Activated naive CD8-positive, alpha-beta T cell (primary cell): ENCODE measurements at regions not wholly inside any gene's neighbourhood (a gene's known extent, or its start where the extent isn't known, plus 50 kb on each side); places are given as distances from the start of the nearest gene placed in this dataset.
A peak's percentile ranks its signal among the peaks of the same experiment; 100 is the strongest.

Experiments
- H3K27ac Mint-ChIP-seq: one replicate; pipeline ENCODE4 v1.8.0; 2021; ENCODE audit warnings: mixed read lengths
- H3K27me3 Mint-ChIP-seq: one replicate; pipeline ENCODE4 v1.8.0; 2021; ENCODE audit warnings: mixed read lengths
- H3K36me3 Mint-ChIP-seq: one replicate; pipeline ENCODE4 v1.8.0; 2021; ENCODE audit warnings: mixed read lengths
- H3K4me1 Mint-ChIP-seq: one replicate; pipeline ENCODE4 v1.8.0; 2021; ENCODE audit warnings: low read depth, mixed read lengths
- H3K4me3 Mint-ChIP-seq: one replicate; pipeline ENCODE4 v1.8.0; 2021; ENCODE audit warnings: mild to moderate bottlenecking, mixed read lengths
- H3K9me3 Mint-ChIP-seq: one replicate; pipeline ENCODE4 v1.8.0; 2021; ENCODE audit warnings: low read depth, mixed read lengths

GRCh38 chr5:171597946-171598640 lies 178.6 kb downstream of the FGF18 start:
- Mint-ChIP-seq H3K27me3 (peaks cover 8% of the 10 kb centered on the region), H3K9me3 (no peaks in the 10 kb centered on the region), H3K36me3 (no peaks in the 10 kb centered on the region), H3K4me1 (peaks cover 14% of the 10 kb centered on the region), H3K4me3 (no peak overlapping the region), H3K27ac (no peak overlapping the region)

- peaks cover 14% of the 10 kb centered on the region for H3K4me1 Mint-ChIP-seq
- H3K4me3 Mint-ChIP-seq: no peak overlapping the region
Observed at GRCh38 chr5:171598641-171599152, 179.2 kb downstream of the FGF18 start.

GRCh38 chr5:171599411-171599810 lies 180.0 kb downstream of the FGF18 start:
- Mint-ChIP-seq H3K27me3 (peaks cover 9% of the 10 kb centered on the region), H3K9me3 (no peaks in the 10 kb centered on the region), H3K27ac (no peak overlapping the region), H3K36me3 (no peaks in the 10 kb centered on the region), H3K4me1 (peaks cover 14% of the 10 kb centered on the region), H3K4me3 (no peak overlapping the region)

More at GRCh38 chr5:171598641-171599152, 179.2 kb downstream of the FGF18 start:
- H3K9me3 Mint-ChIP-seq: no peaks in the 10 kb centered on the region
- no peak overlapping the region for H3K27ac Mint-ChIP-seq
- peaks cover 8% of the 10 kb centered on the region for H3K27me3 Mint-ChIP-seq
- no peaks in the 10 kb centered on the region for H3K36me3 Mint-ChIP-seq

GRCh38 chr5:171599957-171600612 lies 180.6 kb downstream of the FGF18 start:
- Mint-ChIP-seq H3K4me1 (peaks cover 14% of the 10 kb centered on the region), H3K36me3 (no peaks in the 10 kb centered on the region), H3K27ac (no peak overlapping the region), H3K4me3 (no peak overlapping the region), H3K27me3 (peaks cover 9% of the 10 kb centered on the region), H3K9me3 (no peaks in the 10 kb centered on the region)

GRCh38 chr5:171600741-171601265 lies 181.4 kb downstream of the FGF18 start:
- H3K36me3 Mint-ChIP-seq: no peaks in the 10 kb centered on the region
- no peaks in the 10 kb centered on the region for H3K9me3 Mint-ChIP-seq
- no peak overlapping the region for H3K4me3 Mint-ChIP-seq
- peaks cover 14% of the 10 kb centered on the region for H3K4me1 Mint-ChIP-seq
- H3K27me3 Mint-ChIP-seq: peaks cover 9% of the 10 kb centered on the region
- peak overlapping the region; percentile 17 for H3K27ac Mint-ChIP-seq

GRCh38 chr5:171601266-171601881 lies 181.9 kb downstream of the FGF18 start:
- Mint-ChIP-seq H3K27ac (peak overlapping the region; percentile 7), H3K4me3 (no peak overlapping the region), H3K36me3 (peaks cover 1% of the 10 kb centered on the region), H3K4me1 (peaks cover 14% of the 10 kb centered on the region), H3K27me3 (peaks cover 10% of the 10 kb centered on the region), H3K9me3 (peaks cover 4% of the 10 kb centered on the region)

GRCh38 chr5:171603591-171603990 lies 182.0 kb upstream of the SMIM23 start:
- Mint-ChIP-seq H3K36me3 (peaks cover 6% of the 10 kb centered on the region), H3K4me3 (no peak overlapping the region), H3K4me1 (peaks cover 14% of the 10 kb centered on the region), H3K9me3 (peaks cover 11% of the 10 kb centered on the region), H3K27me3 (peaks cover 9% of the 10 kb centered on the region), H3K27ac (no peak overlapping the region)

- Mint-ChIP-seq H3K36me3 (peaks cover 6% of the 10 kb centered on the region), H3K4me3 (no peak overlapping the region), H3K27ac (no peak overlapping the region), H3K4me1 (peaks cover 14% of the 10 kb centered on the region), H3K27me3 (peaks cover 12% of the 10 kb centered on the region), H3K9me3 (peaks cover 11% of the 10 kb centered on the region)
Observed at GRCh38 chr5:171604195-171604594, 181.4 kb upstream of the SMIM23 start.

GRCh38 chr5:171606414-171607024 lies 179.1 kb upstream of the SMIM23 start:
- peaks cover 6% of the 10 kb centered on the region for H3K36me3 Mint-ChIP-seq
- H3K27ac Mint-ChIP-seq: no peak overlapping the region
- peaks cover 17% of the 10 kb centered on the region for H3K27me3 Mint-ChIP-seq
- peaks cover 11% of the 10 kb centered on the region for H3K9me3 Mint-ChIP-seq
- H3K4me1 Mint-ChIP-seq: peaks cover 3% of the 10 kb centered on the region
- H3K4me3 Mint-ChIP-seq: no peak overlapping the region

GRCh38 chr5:171607863-171608262 lies 177.8 kb upstream of the SMIM23 start:
- Mint-ChIP-seq H3K4me3 (no peak overlapping the region), H3K36me3 (peaks cover 6% of the 10 kb centered on the region), H3K27ac (no peak overlapping the region), H3K27me3 (peaks cover 16% of the 10 kb centered on the region), H3K9me3 (peaks cover 11% of the 10 kb centered on the region), H3K4me1 (no peaks in the 10 kb centered on the region)

- no peak overlapping the region for H3K27ac Mint-ChIP-seq
- peaks cover 15% of the 10 kb centered on the region for H3K27me3 Mint-ChIP-seq
- H3K36me3 Mint-ChIP-seq: peaks cover 6% of the 10 kb centered on the region
- peaks cover 11% of the 10 kb centered on the region for H3K9me3 Mint-ChIP-seq
- H3K4me1 Mint-ChIP-seq: no peaks in the 10 kb centered on the region
- no peak overlapping the region for H3K4me3 Mint-ChIP-seq
Observed at GRCh38 chr5:171609806-171610452, 175.7 kb upstream of the SMIM23 start.

GRCh38 chr5:171610686-171611085 lies 174.9 kb upstream of the SMIM23 start:
- Mint-ChIP-seq H3K4me1 (no peaks in the 10 kb centered on the region), H3K27ac (no peak overlapping the region), H3K4me3 (no peak overlapping the region), H3K27me3 (peaks cover 15% of the 10 kb centered on the region), H3K9me3 (peaks cover 11% of the 10 kb centered on the region), H3K36me3 (peaks cover 6% of the 10 kb centered on the region)

- H3K36me3 Mint-ChIP-seq: peaks cover 4% of the 10 kb centered on the region
- no peak overlapping the region for H3K4me3 Mint-ChIP-seq
- H3K27ac Mint-ChIP-seq: no peak overlapping the region
- H3K4me1 Mint-ChIP-seq: no peaks in the 10 kb centered on the region
- H3K27me3 Mint-ChIP-seq: peaks cover 12% of the 10 kb centered on the region
- H3K9me3 Mint-ChIP-seq: peaks cover 4% of the 10 kb centered on the region
Observed at GRCh38 chr5:171612749-171613148, 172.9 kb upstream of the SMIM23 start.

GRCh38 chr5:171614511-171614910 lies 171.1 kb upstream of the SMIM23 start:
- peaks cover 5% of the 10 kb centered on the region for H3K27me3 Mint-ChIP-seq

More at GRCh38 chr5:171614511-171614910, 171.1 kb upstream of the SMIM23 start:
- Mint-ChIP-seq H3K4me1 (no peaks in the 10 kb centered on the region), H3K36me3 (no peaks in the 10 kb centered on the region), H3K4me3 (no peak overlapping the region), H3K27ac (no peak overlapping the region), H3K9me3 (no peaks in the 10 kb centered on the region)
